Testis (tissue), 2 donors: ENCODE measurements at regions not wholly inside any gene's neighbourhood (a gene's known extent, or its start where the extent isn't known, plus 50 kb on each side); places are given as distances from the start of the nearest gene placed in this dataset.

ENCODE experiments used
- POLR2A ChIP-seq: fragments of 450-650 bp; IDR thresholded peaks from one replicate; pipeline ENCODE4 v1.6.1; 2017; ENCODE audit warnings: antibody characterized with exemption, mild to moderate bottlenecking, moderate library complexity
- TF ChIP-seq, protein P1 (sequence below), 3 experiments: fragments of 450-650 bp in 2 of 3; fragments of 200-600 bp in 1 of 3; sonication (generic) in 1 of 3; IDR thresholded peaks; one replicate each; pipeline ENCODE4 v1.5.1; 2016 to 2019; ENCODE audit warnings: antibody characterized with exemption in 3 of 3, mild to moderate bottlenecking in 2 of 3, moderate library complexity in 1 of 3

GRCh38 chr4:11149612-11150259, 279.0 kb downstream of the HS3ST1 start:
- TF ChIP-seq, protein P1, sequence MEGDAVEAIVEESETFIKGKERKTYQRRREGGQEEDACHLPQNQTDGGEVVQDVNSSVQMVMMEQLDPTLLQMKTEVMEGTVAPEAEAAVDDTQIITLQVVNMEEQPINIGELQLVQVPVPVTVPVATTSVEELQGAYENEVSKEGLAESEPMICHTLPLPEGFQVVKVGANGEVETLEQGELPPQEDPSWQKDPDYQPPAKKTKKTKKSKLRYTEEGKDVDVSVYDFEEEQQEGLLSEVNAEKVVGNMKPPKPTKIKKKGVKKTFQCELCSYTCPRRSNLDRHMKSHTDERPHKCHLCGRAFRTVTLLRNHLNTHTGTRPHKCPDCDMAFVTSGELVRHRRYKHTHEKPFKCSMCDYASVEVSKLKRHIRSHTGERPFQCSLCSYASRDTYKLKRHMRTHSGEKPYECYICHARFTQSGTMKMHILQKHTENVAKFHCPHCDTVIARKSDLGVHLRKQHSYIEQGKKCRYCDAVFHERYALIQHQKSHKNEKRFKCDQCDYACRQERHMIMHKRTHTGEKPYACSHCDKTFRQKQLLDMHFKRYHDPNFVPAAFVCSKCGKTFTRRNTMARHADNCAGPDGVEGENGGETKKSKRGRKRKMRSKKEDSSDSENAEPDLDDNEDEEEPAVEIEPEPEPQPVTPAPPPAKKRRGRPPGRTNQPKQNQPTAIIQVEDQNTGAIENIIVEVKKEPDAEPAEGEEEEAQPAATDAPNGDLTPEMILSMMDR (IDR thresholded peaks at IDR 0.05): no peak
- TF ChIP-seq POLR2A: no peak
